KG1 (cell line): ENCODE measurements at regions not wholly inside any gene's neighbourhood (a gene's known extent, or its start where the extent isn't known, plus 50 kb on each side); places are given as distances from the start of the nearest gene placed in this dataset.

Experiments used
- DNase-seq: peaks from one replicate; lab custom pipeline; 2025; lab: John Stamatoyannopoulos, UW

DNA sequence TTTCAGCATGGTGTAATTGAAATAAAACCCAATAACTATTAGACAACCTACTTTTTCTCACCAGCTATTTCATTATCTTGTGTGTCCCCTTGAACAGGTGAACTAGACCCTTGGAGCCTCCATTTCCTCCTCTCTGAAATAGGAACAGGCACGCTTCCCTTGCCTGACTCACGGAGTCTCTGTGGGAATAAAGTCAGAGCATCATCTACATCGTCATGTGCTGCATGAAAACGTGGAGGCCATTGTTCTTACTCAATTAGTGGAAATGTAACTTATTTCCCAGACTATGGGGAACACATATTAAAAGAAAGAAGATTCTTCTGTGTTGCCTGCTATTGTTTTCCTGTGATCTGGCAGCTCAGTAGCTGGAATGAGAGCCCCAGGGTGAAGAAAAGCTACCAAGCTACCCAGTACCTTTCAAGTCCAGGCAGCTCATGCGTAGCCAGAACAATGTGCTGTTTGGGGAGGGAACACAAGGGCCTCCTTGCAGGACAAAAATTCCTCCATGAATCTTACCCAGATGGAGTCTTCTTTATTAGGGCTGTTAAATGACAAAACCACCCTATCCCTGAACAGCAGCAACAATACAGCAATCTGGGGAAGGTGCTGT lies 59.8 kb downstream of the SOX11 start:
- no peak for DNase-seq

GRCh38 chr2:5756272-5756671 lies 64.1 kb downstream of the SOX11 start:
- no peak for DNase-seq

DNA sequence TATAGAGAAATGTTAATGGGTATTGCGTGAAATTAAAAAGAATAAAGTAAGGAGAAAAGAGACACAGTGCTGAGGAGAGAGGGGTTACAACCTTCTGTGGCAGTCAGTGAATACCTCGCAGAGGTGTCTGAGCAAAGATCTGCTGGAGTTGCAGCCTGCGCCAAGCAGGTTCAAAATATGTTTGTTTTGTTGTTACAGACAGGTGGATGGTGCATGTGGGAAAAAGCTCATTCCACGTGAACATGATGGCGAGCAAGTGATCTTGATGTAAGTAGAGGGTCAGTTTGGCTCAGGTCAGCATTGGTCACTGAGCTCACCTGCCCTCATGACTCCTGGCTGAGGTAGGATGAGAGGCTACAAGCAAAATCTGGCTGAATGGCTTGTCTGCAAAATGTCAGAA lies 66.2 kb downstream of the SOX11 start:
- no peak for DNase-seq

- no peak for DNase-seq
Measured at GRCh38 chr2:5759949-5760348, 67.8 kb downstream of the SOX11 start.

DNA sequence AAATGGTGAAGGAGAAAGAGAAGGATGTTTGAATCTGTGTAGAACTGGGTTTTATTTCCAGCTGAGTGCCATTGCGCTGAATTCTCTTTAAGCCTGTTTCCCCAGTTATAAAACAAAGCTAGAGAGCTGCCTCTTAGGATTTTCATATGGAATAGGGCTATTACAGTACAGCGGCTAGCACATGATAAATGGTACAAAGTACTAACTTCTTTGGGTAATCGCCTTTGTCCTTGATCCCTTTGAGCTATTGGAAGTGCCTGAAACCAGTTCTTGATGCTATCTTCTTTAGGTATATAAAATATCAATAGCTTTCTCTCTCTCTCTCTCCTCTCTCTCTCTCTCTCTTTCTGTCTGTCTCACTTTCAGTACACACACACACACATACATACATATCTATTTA lies 71.3 kb downstream of the SOX11 start:
- no peak for DNase-seq

DNA sequence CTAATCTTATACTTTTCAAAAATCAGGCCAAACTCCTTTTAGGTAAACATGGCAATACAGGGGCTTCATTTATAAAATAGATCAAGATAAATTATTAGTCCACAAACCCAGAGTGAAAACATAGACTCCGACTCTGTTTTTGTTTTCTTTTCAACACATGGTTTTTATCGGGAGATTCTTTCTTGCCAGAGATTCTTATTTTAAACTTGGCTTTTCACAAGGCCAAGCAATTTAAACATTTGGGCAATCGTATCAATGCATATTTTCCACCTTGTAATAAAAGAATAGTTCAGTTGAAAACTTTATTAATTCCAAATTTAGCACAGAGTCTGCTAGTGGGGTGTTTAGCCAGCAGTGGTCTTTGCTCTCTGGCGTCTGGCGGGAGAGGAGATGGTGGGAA lies 71.9 kb downstream of the SOX11 start:
- no peak for DNase-seq

- no peak for DNase-seq
Measured at GRCh38 chr2:5766056-5766455, 73.9 kb downstream of the SOX11 start.

DNA sequence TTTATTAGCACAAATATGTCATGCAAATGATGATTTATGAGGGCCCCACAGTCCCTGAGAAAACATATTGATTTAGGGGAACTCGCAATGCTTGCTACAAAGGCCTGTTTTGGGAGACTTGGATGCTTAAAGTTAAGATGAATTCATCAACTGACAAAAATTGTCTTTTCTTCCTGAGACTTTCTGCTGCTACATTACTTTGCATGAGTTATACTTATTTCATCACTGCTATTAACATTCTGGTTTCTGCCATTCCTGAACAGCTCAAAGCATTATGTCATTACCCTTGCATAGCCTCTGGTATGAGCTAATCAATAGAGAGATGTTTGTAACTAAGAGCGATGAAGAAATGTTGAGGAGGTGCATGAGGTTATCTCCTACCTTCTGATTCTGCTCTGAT lies 74.4 kb downstream of the SOX11 start:
- DNase-seq: no peak

- DNase-seq: no peak
Measured at GRCh38 chr2:5777131-5777535, 84.9 kb downstream of the SOX11 start.

DNA sequence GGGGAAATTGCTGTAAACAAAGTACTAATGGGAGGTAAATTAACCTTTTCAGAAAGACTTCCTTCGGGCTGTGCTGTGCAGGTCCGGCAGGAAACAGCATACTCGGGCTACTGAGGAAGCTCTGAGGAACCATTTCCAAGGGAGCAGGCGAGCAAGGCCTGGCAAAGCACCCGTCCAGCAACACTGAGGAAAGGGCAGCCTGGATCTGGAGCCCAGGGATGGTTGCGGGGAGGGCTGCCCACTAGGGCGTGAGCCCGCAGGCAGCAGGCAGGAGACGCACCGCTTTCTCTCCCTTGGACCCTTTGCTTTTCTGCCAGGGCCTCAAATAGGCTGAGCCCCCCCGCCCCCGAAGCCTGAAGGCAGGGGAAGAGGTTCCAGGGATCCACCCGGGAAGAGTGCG lies 89.5 kb downstream of the SOX11 start:
- DNase-seq: no peak

GRCh38 chr2:5782103-5782502 lies 89.9 kb downstream of the SOX11 start:
- DNase-seq: no peak

- DNase-seq: no peak
Measured at GRCh38 chr2:5788447-5788846, 96.3 kb downstream of the SOX11 start.

DNA sequence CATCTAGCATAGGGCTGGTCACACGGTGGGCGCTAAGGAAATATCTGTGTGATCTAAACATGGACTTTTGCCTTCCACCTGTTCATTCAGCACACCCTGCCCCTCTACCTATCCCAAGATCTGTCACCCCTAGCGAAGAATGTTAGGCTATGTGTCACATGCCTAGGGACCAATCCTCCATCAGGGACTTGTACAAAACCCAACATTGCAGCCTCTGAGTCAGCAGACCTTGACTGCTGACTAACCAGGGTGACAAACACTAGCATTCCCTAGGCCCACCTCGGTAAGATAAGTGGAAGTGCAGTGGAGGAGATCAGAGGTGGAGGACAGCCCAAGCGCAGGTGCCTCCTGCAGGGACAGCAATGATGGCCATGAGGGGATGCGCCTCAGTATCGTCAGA lies 99.2 kb downstream of the SOX11 start:
- no peak for DNase-seq

DNA sequence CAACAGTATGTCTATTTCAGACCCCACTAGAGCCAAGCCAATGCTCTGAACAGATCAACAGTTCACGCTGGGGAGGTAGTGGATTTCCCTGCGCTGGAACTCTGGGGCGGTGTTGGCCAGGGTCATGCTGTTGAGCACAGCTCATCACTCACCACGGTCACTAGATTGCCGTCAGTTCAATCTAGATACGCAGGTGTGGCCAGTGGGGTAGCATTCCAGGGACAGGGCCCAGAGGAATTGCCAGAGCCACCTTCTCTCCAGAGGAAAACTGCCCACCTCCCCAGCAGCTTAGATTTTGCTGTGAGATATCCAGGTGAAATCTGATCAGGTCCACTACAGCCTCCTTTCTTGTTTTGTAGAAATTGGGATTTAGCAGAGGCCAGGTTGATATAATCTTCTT lies 101.8 kb downstream of the SOX11 start:
- DNase-seq: no peak

DNA sequence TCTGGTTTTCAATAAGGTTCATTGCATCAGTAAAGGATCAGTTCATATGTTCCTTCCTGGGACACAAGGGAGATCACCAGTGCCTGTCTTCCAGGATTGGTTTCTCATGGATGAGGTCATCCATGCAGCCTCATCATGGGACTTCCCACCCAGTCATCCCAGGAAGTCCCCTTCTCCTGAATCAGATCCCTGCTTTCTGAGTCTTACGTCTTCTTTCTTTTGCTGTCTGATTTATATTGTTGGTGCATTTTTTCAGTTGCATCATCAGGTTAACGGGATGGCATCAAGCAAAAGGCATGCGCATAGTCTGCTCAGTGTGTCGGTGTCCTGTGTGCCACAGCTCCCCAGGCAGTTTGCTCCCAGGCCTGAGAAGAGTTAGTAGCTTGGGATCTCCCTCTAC lies 105.9 kb downstream of the SOX11 start:
- DNase-seq: no peak

GRCh38 chr2:5799348-5799747 lies 107.2 kb downstream of the SOX11 start:
- no peak for DNase-seq

- DNase-seq: no peak
Measured at GRCh38 chr2:5803547-5803946, 111.4 kb downstream of the SOX11 start.

- DNase-seq: no peak
Measured at GRCh38 chr2:5818961-5819600, 126.9 kb downstream of the SOX11 start.

- no peak for DNase-seq
Measured at GRCh38 chr2:5824126-5824525, 131.9 kb downstream of the SOX11 start.

GRCh38 chr2:5825686-5826085 lies 133.5 kb downstream of the SOX11 start:
- no peak for DNase-seq

DNA sequence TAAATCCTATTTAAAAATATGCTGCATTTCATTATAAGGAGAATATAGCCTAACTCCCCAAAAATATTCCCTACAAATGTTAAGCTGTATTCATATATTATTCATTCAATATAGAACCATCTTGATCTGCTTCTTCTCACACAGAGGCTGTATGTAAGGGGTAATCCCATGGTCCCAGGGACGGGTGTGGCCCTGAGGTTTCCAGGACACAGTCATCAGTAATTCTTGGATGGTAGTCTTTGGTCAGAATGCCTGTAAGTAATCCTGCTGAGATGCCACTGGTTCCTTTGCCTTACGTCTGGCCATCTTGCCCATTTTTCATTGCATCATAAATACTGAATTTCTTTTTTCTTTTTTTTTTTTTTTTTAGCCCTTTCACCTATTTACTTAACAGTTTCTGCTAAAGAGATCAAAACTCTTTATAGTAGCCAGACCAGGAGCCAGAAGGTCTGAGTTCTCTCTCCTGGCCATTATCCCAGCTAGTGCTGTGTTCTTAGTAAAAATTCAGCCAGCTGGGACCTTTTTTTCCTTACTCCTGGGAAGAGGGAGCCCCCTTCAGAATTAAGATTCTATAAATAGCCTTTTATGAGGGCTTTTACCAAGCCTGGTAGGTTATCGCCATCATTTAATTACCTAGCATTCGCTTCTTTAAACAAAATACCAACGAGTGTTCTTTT lies 134.9 kb downstream of the SOX11 start:
- DNase-seq: no peak

- DNase-seq: no peak
Measured at GRCh38 chr2:5834501-5834900, 142.3 kb downstream of the SOX11 start.

DNA sequence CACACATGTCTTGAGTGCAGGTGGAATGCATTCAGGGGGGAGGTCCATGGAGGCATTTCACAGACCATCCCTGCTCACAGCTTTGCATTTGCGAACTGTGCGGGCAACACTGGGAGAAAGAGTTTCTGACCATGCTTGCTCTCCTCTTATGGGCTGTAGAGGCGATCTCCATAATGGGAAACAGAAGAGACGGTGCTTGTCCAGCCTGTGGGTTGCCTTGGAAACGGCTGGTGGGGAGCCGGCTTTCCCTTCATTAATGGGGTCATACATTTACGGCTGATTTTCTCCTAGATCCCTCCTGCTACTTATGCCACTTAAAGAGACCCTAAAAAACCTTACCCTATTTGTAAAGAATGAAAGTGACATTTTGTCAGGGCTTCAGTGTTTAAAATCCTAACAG lies 147.4 kb downstream of the SOX11 start:
- DNase-seq: no peak

- no peak for DNase-seq
Measured at GRCh38 chr2:5841126-5841525, 148.9 kb downstream of the SOX11 start.
